LNCAP (cell line): ENCODE measurements at regions not wholly inside any gene's neighbourhood (a gene's known extent, or its start where the extent isn't known, plus 50 kb on each side); places are given as distances from the start of the nearest gene placed in this dataset.

Experiments used
- CTCF ChIP-seq: fragments of 450-650 bp; IDR thresholded peaks from 2 replicates; pipeline ENCODE4 v1.5.1; 2017; ENCODE audit warnings: mild to moderate bottlenecking

GRCh38 chr17:53033297-53033696 is 789.4 kb upstream of the KIF2B start:
- no peak for TF ChIP-seq CTCF

- 0 out of 2 replicates have a peak, but pooled peaks have one; percentile 24 for TF ChIP-seq CTCF
Measured at GRCh38 chr17:53032861-53033271, 789.9 kb upstream of the KIF2B start.

GRCh38 chr17:53017227-53017626 is 805.5 kb upstream of the KIF2B start:
- no peak for TF ChIP-seq CTCF

- TF ChIP-seq CTCF: no peak
Measured at GRCh38 chr17:53016085-53016484, 806.6 kb upstream of the KIF2B start.

- no peak for TF ChIP-seq CTCF
Measured at GRCh38 chr17:53012364-53012763, 810.4 kb upstream of the KIF2B start.

GRCh38 chr17:53006006-53006405 is 816.7 kb upstream of the KIF2B start:
- TF ChIP-seq CTCF: no peak

- no peak for TF ChIP-seq CTCF
Measured at GRCh38 chr17:53004902-53005301, 817.8 kb upstream of the KIF2B start.

GRCh38 chr17:52995881-52996280 is 826.8 kb upstream of the KIF2B start:
- TF ChIP-seq CTCF: no peak
